NB4 (cell line): ENCODE measurements at regions not wholly inside any gene's neighbourhood (a gene's known extent, or its start where the extent isn't known, plus 50 kb on each side); places are given as distances from the start of the nearest gene placed in this dataset.

ENCODE experiments used
- CTCF ChIP-seq: IDR thresholded peaks from one replicate; pipeline ENCODE4 v1.5.1; 2012; ENCODE audit warnings: low read depth, low read length
- MYC ChIP-seq: IDR thresholded peaks from 2 replicates; pipeline ENCODE4 v1.6.1; 2011; ENCODE audit warnings: low read depth, low read length
- POLR2A ChIP-seq: IDR thresholded peaks from 2 replicates; pipeline ENCODE4 v1.6.1; 2011; ENCODE audit warnings: mild to moderate bottlenecking; ENCODE audit not compliant: insufficient read length; ENCODE audit errors: extremely low read depth

- TF ChIP-seq POLR2A: no peak
- TF ChIP-seq CTCF: no peak
- TF ChIP-seq MYC: no peak
Observed at GRCh38 chr1:194584052-194584451, 1397.6 kb upstream of the B3GALT2 start.
